MCF 10A (cell line): ENCODE measurements at regions not wholly inside any gene's neighbourhood (a gene's known extent, or its start where the extent isn't known, plus 50 kb on each side); places are given as distances from the start of the nearest gene placed in this dataset.

Experiments used
- BruUV-seq: library from RNA; stranded (reverse); fragments of 400-500 nt; replicated peaks from 2 replicates; lab custom pipeline; 2021; lab: Mats Ljungman, UMichigan
- CTCF ChIA-PET: fragments of 300-600 bp; sonication (Branson Sonifier 250); formaldehyde crosslinking; extraction: SDS; loops from one replicate; lab custom pipeline; 2021; ENCODE audit warnings: antibody characterized with exemption, inconsistent platforms; lab: Yijun Ruan, JAX
- POLR2A ChIA-PET: fragments of 300-600, 350-650 bp; sonication (Branson Sonifier 250); formaldehyde crosslinking; extraction: SDS; loops from one replicate; lab custom pipeline; 2020; ENCODE audit warnings: antibody characterized with exemption, inconsistent platforms; lab: Yijun Ruan, JAX
- DNase-seq: peaks from one replicate; pipeline ENCODE4 v3.0.0-alpha.2; 2018; ENCODE audit not compliant: unreplicated experiment
- H3K27ac Mint-ChIP-seq: one replicate; pipeline ENCODE4 v1.8.0; 2022; ENCODE audit warnings: mild to moderate bottlenecking, low read depth, mixed read lengths; ENCODE audit not compliant: unreplicated experiment
- H3K27me3 Mint-ChIP-seq: one replicate; pipeline ENCODE4 v1.8.0; 2022; ENCODE audit warnings: mixed read lengths; ENCODE audit not compliant: insufficient read depth, unreplicated experiment
- H3K36me3 Mint-ChIP-seq: one replicate; pipeline ENCODE4 v1.8.0; 2022; ENCODE audit warnings: mild to moderate bottlenecking, moderate library complexity, mixed read lengths; ENCODE audit not compliant: insufficient read depth, unreplicated experiment
- H3K4me1 Mint-ChIP-seq: one replicate; pipeline ENCODE4 v1.8.0; 2022; ENCODE audit warnings: mixed read lengths; ENCODE audit not compliant: insufficient read depth, unreplicated experiment
- H3K4me3 Mint-ChIP-seq: one replicate; pipeline ENCODE4 v1.8.0; 2022; ENCODE audit warnings: mild to moderate bottlenecking, moderate library complexity, mixed read lengths; ENCODE audit not compliant: unreplicated experiment
- H3K9me3 Mint-ChIP-seq: one replicate; pipeline ENCODE4 v1.8.0; 2022; ENCODE audit warnings: mixed read lengths; ENCODE audit not compliant: unreplicated experiment
- CTCF ChIP-seq: fragments of 200-600 bp; IDR thresholded peaks from one replicate; pipeline ENCODE4 v1.8.0; 2022; ENCODE audit warnings: antibody characterized with exemption, mild to moderate bottlenecking; ENCODE audit not compliant: unreplicated experiment
- intact Hi-C: fragments of 100-400 bp; cut with micrococcal nuclease; formaldehyde crosslinking; loops from 2 replicates; pipeline ENCODE4 v1.14.1; 2022

GRCh38 chr15:38818157-38818790 lies 253.7 kb upstream of the RASGRP1 start:
- H3K36me3 Mint-ChIP-seq, result no peaks in the 10 kb centered on the region
- intact Hi-C loops, result no loop called here
- H3K27me3 Mint-ChIP-seq, result no peaks in the 10 kb centered on the region
- POLR2A ChIA-PET, result no interaction called here
- no TSS peak for BruUV-seq
- no peak for DNase-seq
- no peak for TF ChIP-seq CTCF
- H3K4me3 Mint-ChIP-seq, result no peak overlapping the region
- no peaks in the 10 kb centered on the region for H3K9me3 Mint-ChIP-seq
- CTCF ChIA-PET, result interaction anchor here (0.6 to 3.1 kb wide), 5 partner anchors 15 to 173 kb away, joined by 4 to 17 read pairs (median 5); no protein-coding TSS in a partner anchor
- no peaks in the 10 kb centered on the region for H3K4me1 Mint-ChIP-seq
- H3K27ac Mint-ChIP-seq, result no peak overlapping the region

- CTCF ChIA-PET, result interaction anchor here (0.5 to 3.1 kb wide), 5 partner anchors 167 to 825 kb away, joined by 3 to 17 read pairs (median 5); no protein-coding TSS in a partner anchor
- no peak for TF ChIP-seq CTCF
- Mint-ChIP-seq H3K4me1 (no peaks in the 10 kb centered on the region), H3K4me3 (no peak overlapping the region), H3K36me3 (no peaks in the 10 kb centered on the region), H3K27me3 (no peaks in the 10 kb centered on the region), H3K9me3 (no peaks in the 10 kb centered on the region), H3K27ac (no peak overlapping the region)
- no TSS peak for BruUV-seq
- POLR2A ChIA-PET, result interaction anchor here (1.2 kb wide), 1 partner anchor 761 kb away, joined by 3 read pairs; the partner anchor contains the start of gene THBS1
- intact Hi-C loops, result no loop called here
- DNase-seq, result no peak
Observed at GRCh38 chr15:38819387-38819950, 254.9 kb upstream of the RASGRP1 start.

- no peak for DNase-seq
- BruUV-seq, result no TSS peak
- Mint-ChIP-seq H3K9me3 (no peaks in the 10 kb centered on the region), H3K4me3 (no peak overlapping the region), H3K27ac (no peak overlapping the region), H3K4me1 (no peaks in the 10 kb centered on the region), H3K36me3 (no peaks in the 10 kb centered on the region), H3K27me3 (peaks cover 11% of the 10 kb centered on the region)
- POLR2A ChIA-PET, result interaction anchor here (1.0 kb wide), 1 partner anchor 890 kb away, joined by 3 read pairs; no protein-coding TSS in a partner anchor
- intact Hi-C loops, result no loop called here
- CTCF ChIA-PET, result interaction anchor here (0.9 to 1.2 kb wide), 3 partner anchors 160 to 757 kb away, joined by 3 to 5 read pairs (median 3); partner anchors contain the start of gene THBS1
- no peak for TF ChIP-seq CTCF
Observed at GRCh38 chr15:38823263-38823662, 258.6 kb upstream of the RASGRP1 start.

- intact Hi-C loops, result no loop called here
- BruUV-seq, result no TSS peak
- Mint-ChIP-seq H3K4me3 (no peak overlapping the region), H3K36me3 (no peaks in the 10 kb centered on the region), H3K4me1 (no peaks in the 10 kb centered on the region), H3K9me3 (no peaks in the 10 kb centered on the region), H3K27ac (no peak overlapping the region), H3K27me3 (peaks cover 11% of the 10 kb centered on the region)
- no peak for DNase-seq
- ChIA-PET POLR2A (no interaction called here), CTCF (interaction anchor here (1.6 kb wide), 1 partner anchor 755 kb away, joined by 5 read pairs; no protein-coding TSS in a partner anchor)
- no peak for TF ChIP-seq CTCF
Observed at GRCh38 chr15:38824719-38825118, 260.1 kb upstream of the RASGRP1 start.
